ENCODE measurements at regions not wholly inside any gene's neighbourhood (a gene's known extent, or its start where the extent isn't known, plus 50 kb on each side); places are given as distances from the start of the nearest gene placed in this dataset.
"Not testable (repeated sequence)": the region's sequence is repeated elsewhere in the genome, so short reads cannot be mapped to it uniquely, and the experiment has no call there.

GRCh38 chr6:3961581-3962215 is 112.5 kb downstream of the FAM50B start:
- no peak for DNase-seq (ENCODE audit: low read depth in 2 of 2)

DNA sequence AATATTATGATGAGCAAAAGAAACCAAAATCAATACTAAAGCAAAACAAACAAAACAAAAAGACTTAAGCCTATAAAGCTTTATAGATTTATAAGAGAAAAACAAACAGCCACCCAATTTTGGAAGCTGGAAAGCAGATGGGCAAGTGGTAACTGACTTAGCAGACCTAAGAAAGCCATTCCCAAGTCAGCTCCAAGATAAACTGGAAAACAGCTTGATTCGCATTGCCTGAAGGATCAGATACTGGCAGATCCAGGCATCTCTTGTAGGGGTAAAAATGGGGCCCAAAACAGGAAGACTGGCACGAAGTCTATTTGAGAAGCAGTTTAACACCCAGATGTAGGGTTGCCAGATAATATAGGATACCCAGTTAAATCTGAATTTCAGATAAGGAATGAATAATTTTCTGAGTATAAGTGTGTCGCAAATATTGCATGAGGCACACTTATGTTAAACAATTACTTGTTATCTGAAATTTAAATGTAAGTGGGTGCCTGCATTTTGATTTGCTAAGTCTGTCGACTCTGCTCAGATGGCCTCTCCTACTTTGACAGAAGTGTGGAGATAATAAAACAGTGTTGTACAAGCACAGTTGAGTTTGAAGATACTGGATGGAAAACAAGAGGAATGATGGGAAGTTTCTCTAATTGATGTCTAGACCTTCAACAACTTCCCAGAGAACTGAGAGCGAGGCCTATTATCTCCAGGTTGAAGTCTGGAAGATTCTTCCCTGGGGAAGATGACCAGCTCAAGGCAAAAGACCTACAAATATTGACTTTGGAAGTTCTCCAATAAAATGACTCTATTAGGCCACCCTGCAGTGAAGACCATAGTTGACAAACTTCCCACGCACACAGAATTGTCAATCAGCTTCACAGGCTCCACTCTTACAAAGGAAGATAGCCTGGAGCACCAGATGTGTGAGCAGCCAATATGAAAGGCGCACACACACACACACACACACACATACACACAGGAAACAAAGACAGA is 113.4 kb downstream of the FAM50B start:
- DNase-seq (ENCODE audit: low read depth in 2 of 2) = no peak

DNA sequence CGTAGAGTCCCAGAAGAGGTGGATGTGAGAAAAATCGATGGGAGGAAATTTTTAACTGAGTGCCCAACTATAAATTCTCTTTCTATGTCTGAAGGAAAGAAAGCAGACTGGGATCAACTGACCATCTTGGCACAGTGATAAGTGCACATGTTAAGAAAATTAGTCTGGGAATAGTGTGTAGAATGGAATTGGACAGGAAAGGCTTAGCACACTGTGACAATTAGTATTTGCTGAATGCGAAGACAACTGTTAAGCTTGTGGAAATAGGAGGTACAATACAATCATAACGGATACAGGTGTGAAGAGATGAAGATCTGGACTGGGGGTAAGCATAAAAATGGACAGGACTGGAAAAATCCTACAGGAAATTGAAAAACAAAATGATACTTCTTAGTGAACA is 114.3 kb downstream of the FAM50B start:
- no peak for DNase-seq (ENCODE audit: low read depth in 2 of 2)

DNA sequence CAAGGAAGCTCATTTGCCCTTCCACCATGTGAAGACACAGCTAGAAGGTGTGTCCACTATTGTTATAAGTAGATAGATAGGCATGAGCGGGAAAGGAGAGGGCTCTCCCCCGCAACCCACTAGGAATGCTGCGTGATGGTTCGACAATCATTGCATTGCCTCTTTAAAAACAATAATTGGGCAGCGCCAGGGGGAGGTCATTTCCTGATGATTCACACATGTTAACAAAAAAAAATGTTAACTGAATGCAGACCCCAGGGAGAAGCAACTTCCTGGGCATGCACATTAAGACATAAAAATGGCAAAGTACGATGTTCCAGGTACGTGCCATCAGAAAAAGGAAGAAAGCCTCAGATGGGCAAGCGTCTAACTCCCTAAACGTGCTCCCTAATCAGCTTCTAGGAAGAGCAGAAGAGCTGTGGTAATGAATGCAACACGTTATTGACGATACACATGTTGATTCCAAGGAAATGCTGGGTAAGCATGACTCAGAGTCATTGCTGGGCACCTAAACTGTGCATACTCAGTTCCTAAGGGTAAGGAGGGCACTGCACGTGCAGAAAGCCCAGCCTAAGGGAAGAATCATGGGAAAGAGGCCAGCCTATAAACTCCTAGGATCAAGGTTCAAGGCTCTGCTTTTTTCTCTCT is 113.7 kb downstream of the FAM217A start:
- DNase-seq (ENCODE audit: low read depth in 2 of 2) = no peak

DNA sequence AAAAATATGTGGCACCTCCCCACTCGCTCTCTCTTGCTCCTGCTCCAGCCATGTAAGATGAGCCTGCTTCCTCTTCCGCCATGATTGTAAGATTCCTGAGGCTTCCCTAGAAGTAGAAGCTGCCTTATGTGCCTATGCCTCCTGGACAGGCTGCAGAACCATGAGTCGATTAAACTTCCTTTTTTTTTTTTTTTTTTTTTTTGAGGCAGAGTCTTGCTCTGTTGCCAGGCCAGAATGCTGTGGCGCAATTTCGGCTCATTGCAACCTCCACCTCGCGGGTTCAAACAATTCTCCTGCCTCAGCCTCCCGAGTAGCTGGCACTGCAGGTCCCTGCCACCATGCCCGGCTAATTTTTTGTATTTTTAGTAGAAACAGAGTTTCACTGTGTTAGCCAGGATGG is 112.5 kb downstream of the FAM217A start:
- no peak for DNase-seq (ENCODE audit: low read depth in 2 of 2)

- DNase-seq (ENCODE audit: low read depth in 2 of 2) = no peak
Observed at GRCh38 chr6:3970097-3970496, 108.8 kb downstream of the FAM217A start.

GRCh38 chr6:3973152-3973551 is 105.8 kb downstream of the FAM217A start:
- DNase-seq (ENCODE audit: low read depth in 2 of 2) = not testable (repeated sequence)

GRCh38 chr6:3977875-3978711 is 100.8 kb downstream of the FAM217A start:
- peak in 1 of 2 donors; percentile 11 for DNase-seq (ENCODE audit: low read depth in 2 of 2)

GRCh38 chr6:3978966-3979365 is 100.0 kb downstream of the FAM217A start:
- DNase-seq (ENCODE audit: low read depth in 2 of 2) = not testable (repeated sequence)

GRCh38 chr6:3981917-3982316 is 97.0 kb downstream of the FAM217A start:
- DNase-seq (ENCODE audit: low read depth in 2 of 2) = no peak

- no peak for DNase-seq (ENCODE audit: low read depth in 2 of 2)
Observed at GRCh38 chr6:3983778-3984177, 95.2 kb downstream of the FAM217A start.

- no peak for DNase-seq (ENCODE audit: low read depth in 2 of 2)
Observed at GRCh38 chr6:3984494-3984893, 94.4 kb downstream of the FAM217A start.

DNA sequence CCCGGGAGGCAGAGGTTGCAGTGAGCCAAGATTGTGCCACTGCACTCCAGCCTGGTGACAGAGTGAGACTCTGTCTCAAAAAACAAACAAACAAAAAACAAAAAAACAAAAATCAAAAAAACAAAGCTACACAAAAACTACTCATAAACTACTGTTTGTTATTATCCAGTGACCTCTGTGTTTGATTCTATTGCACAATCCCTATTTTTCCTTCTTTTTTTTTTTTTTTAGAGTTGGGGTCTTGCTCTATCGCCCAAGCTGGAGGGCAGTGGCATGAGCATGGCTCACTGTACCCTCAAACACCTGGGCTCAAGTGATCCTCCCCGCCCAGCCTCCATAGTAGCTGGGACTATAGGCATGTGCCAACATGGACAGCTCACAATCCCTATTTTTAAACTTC is 92.7 kb downstream of the FAM217A start:
- no peak for DNase-seq (ENCODE audit: low read depth in 2 of 2)

GRCh38 chr6:3987053-3987452 is 91.9 kb downstream of the FAM217A start:
- no peak for DNase-seq (ENCODE audit: low read depth in 2 of 2)

DNA sequence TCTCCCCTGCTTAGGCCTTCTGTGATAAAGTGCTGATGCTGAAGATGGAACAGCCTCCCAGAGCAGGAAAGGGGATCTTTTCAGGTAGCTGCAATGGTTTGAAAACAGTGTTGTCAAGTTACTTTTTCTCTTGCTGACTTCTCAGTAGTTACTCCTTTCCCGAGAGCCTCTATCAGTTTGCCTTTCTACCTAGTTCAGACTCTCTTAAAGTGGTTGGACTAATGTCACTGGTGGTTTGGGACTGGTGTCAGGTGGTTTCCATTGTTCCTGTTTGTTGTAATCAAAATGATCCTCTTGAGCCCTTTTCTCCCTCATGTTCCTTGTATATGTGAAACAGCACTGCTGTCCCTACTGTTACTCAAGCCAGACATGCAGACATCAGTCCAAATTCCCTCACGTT is 91.4 kb downstream of the FAM217A start:
- no peak for DNase-seq (ENCODE audit: low read depth in 2 of 2)

DNA sequence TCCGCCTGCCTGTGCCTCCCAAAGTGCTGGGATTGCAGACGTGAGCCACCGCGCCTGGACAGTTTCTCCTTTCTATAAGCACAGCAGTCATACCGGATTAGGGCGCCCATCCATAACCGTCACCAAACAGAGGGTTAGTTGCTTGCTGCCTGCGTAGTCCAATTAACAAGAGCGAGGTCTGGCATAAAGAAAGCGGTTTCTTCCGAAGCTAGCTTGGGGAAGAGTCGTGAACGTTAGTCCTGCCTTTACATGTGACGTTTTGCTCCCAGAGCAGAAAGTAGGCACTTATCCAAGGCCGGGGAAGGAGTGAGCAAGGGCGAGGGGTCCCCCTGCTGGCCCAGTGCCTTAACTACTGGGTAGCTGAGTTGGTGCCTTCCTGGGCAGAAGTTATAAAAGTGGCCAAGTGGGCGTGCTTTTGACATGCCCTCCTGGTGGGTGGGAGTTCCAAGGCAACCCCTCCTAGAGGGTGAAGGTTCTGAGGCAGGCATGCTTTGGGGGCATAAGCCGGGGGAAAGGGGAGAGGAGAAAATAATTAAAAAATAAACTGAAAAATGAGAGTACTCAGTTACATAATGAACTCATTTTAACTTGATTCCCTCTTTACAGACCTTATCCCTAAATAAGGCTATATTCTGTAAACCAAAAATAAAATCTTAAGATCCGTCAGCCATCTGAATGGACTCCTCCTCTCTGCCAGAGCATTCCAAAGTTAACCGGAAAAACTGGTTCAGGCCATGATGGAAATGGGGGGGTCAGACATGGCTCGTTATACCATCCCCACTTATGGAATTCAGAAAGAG is 88.0 kb downstream of the FAM217A start:
- DNase-seq (ENCODE audit: low read depth in 2 of 2) = peak; percentile 68 to 69

DNA sequence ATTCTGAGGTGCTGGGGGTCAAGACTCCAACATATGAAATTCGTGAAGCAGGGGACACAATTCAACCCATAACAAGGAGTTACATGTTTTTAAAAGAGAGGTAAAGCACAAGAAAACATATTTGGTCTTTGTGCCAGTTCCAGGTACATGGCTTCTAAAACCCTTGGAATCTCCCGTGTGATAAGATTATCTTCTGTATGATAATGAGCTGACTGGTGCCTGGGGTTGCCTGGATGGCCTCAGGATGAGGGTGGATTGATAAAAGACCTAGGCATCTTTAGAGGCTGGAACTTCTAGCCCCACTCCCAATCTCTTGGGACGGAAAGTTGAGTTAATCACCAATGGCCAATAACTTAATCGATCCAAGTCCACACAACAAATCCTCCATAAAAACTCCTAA is 87.0 kb downstream of the FAM217A start:
- no peak for DNase-seq (ENCODE audit: low read depth in 2 of 2)

DNA sequence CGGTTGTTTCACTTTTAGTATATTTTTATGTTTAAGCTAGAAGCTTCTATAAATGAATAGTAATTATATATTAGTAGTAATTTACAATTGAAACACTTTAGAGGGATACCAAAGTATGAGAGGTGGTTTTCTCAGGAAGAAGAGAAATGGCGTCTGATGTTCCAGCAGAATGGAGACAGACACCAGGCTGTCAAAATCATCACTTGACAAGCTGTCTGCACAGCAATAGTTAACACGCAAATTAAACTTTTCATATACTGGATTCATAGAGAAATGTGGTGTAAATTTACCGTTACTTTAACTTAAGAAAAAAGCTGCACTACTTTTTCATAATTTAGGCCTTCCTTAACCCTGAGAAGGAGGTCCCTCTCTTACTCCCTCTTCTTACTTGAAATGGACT is 82.6 kb downstream of the FAM217A start:
- no peak for DNase-seq (ENCODE audit: low read depth in 2 of 2)

- DNase-seq (ENCODE audit: low read depth in 2 of 2) = no peak
Observed at GRCh38 chr6:3997177-3997770, 81.7 kb downstream of the FAM217A start.
